Naive B cell (primary cell): ENCODE measurements at regions not wholly inside any gene's neighbourhood (a gene's known extent, or its start where the extent isn't known, plus 50 kb on each side); places are given as distances from the start of the nearest gene placed in this dataset.
A peak's percentile ranks its signal among the peaks of the same experiment; 100 is the strongest.
"Not testable (repeated sequence)": the region's sequence is repeated elsewhere in the genome, so short reads cannot be mapped to it uniquely, and the experiment has no call there.

ENCODE experiments used
- ATAC-seq, 2 donors: fragments of 150-1000 bp; cut with Tn5 transposase; 2 replicates each; pipeline ENCODE4 v1.10.0; 2021; ENCODE audit warnings: low read depth in 2 of 2, mild to moderate bottlenecking in 2 of 2, moderate library complexity in 2 of 2
- DNase-seq: peaks from one replicate; pipeline ENCODE4 v3.0.0; 2022
- H3K27ac Mint-ChIP-seq, 6 donors: one replicate each; pipeline ENCODE4 v1.8.0; 2020 to 2022; ENCODE audit warnings: mild to moderate bottlenecking in 6 of 6, mixed read lengths in 6 of 6, moderate library complexity in 5 of 6, inconsistent platforms in 2 of 6
- H3K27me3 Mint-ChIP-seq, 3 donors: one replicate each; pipeline ENCODE4 v1.8.0; 2021 to 2022; ENCODE audit warnings: mixed read lengths in 3 of 3, mild to moderate bottlenecking in 1 of 3
- H3K36me3 Mint-ChIP-seq, 2 donors: one replicate each; pipeline ENCODE4 v1.8.0; 2020 to 2022; ENCODE audit warnings: mixed read lengths in 2 of 2, inconsistent platforms in 1 of 2, mild to moderate bottlenecking in 1 of 2
- H3K4me1 Mint-ChIP-seq, 3 donors: one replicate each; pipeline ENCODE4 v1.8.0; 2020 to 2022; ENCODE audit warnings: mixed read lengths in 3 of 3, inconsistent platforms in 1 of 3, mild to moderate bottlenecking in 1 of 3, moderate library complexity in 1 of 3
- H3K4me3 Mint-ChIP-seq, 8 donors: one replicate each; pipeline ENCODE4 v1.8.0; 2020 to 2022; ENCODE audit warnings: mild to moderate bottlenecking in 8 of 8, mixed read lengths in 8 of 8, moderate library complexity in 8 of 8, inconsistent platforms in 2 of 8
- H3K9me3 Mint-ChIP-seq, 7 donors: one replicate each; pipeline ENCODE4 v1.8.0; 2020 to 2022; ENCODE audit warnings: mixed read lengths in 7 of 7, mild to moderate bottlenecking in 5 of 7, inconsistent platforms in 2 of 7, moderate library complexity in 1 of 7

DNA sequence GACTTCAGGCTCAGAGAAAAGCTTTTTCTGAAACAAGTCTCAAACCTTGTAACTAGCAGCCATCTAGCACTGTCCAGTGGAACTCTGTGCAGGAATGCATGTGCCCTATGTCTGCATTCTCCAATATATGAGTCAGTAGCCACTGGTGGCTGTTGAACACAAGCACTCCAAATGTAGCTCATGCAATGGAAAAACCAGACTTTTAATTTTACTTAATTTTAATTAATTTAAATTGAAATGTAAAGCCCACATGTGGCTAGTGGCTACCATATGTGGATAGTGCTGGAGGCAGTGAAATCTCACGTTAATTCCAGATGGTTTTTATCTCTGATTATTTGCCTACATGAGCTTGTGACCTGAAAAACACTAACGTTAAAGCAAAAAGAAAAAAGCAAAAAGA lies 225.1 kb downstream of the GATA3 start:
- DNase-seq (no peak), ATAC-seq (no peak)
- no peaks in the 10 kb centered on the region for H3K36me3 Mint-ChIP-seq
- H3K27me3 Mint-ChIP-seq: peaks cover 7 to 16% (median 15%) of the 10 kb centered on the region in 3 donors
- H3K9me3 Mint-ChIP-seq: peaks cover 0 to 5% (median 2%) of the 10 kb centered on the region in 7 donors
- H3K4me1 Mint-ChIP-seq: no peaks in the 10 kb centered on the region
- no peak overlapping the region for H3K4me3 Mint-ChIP-seq
- peak overlapping the region in 1 of 6 donors; percentile 6 for H3K27ac Mint-ChIP-seq

GRCh38 chr10:8280946-8281345 lies 226.5 kb downstream of the GATA3 start:
- Mint-ChIP-seq H3K27me3 (peaks cover 9 to 15% (median 13%) of the 10 kb centered on the region in 3 donors), H3K27ac (no peak overlapping the region), H3K36me3 (no peaks in the 10 kb centered on the region), H3K4me3 (no peak overlapping the region), H3K4me1 (no peaks in the 10 kb centered on the region), H3K9me3 (peaks cover 0 to 4% (median 3%) of the 10 kb centered on the region in 7 donors)
- DNase-seq (no peak), ATAC-seq (no peak)

- H3K9me3 Mint-ChIP-seq: peaks cover 0 to 4% (median 3%) of the 10 kb centered on the region in 7 donors
- no peak overlapping the region for H3K27ac Mint-ChIP-seq
Observed at GRCh38 chr10:8282340-8282739, 227.9 kb downstream of the GATA3 start.

DNA sequence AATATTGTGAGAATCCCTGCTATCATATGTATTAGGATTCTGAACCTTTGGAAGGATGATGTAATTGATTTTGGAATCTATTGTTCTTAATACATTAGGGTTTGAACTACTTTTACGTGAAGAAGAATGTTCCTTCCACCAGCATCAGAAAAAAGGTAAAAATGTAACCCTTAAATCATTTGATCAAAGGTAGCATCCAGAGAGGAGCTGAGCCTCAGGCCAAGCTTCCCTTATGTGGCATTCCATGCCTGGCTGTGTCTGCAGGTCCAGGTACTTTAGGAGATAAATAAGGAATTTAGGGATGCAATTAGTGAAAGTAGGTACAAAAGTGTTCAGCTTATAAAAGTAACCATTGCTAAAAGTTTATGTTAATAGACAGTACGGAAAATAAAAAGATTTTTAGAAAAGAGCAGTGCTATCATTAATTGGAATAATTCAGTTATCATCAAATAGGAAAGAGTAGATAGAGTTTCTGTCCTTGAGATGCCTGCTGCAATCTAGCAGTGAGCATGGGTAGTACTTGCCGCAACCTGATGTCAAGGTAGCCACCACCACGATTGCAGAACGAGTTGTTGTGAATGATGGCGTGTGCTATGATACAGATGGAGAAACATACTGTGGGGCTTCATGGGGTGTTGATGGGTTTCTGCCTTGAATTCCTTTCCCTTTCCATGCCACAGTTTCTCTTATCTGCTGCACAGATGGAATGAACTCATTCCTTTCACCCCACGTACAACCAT lies 228.8 kb downstream of the GATA3 start:
- H3K4me1 Mint-ChIP-seq: no peaks in the 10 kb centered on the region
- no peak for ATAC-seq
- no peak for DNase-seq
- H3K9me3 Mint-ChIP-seq: peaks cover 0 to 4% (median 3%) of the 10 kb centered on the region in 7 donors
- H3K27ac Mint-ChIP-seq: no peak overlapping the region
- peaks cover 8 to 13% (median 9%) of the 10 kb centered on the region in 3 donors for H3K27me3 Mint-ChIP-seq
- no peak overlapping the region for H3K4me3 Mint-ChIP-seq
- H3K36me3 Mint-ChIP-seq: no peaks in the 10 kb centered on the region

More at GRCh38 chr10:8282340-8282739, 227.9 kb downstream of the GATA3 start:
- ATAC-seq: no peak
- no peaks in the 10 kb centered on the region for H3K36me3 Mint-ChIP-seq
- H3K27me3 Mint-ChIP-seq: peaks cover 8 to 13% (median 9%) of the 10 kb centered on the region in 3 donors
- peak overlapping the region in 1 of 8 donors; percentile 22 for H3K4me3 Mint-ChIP-seq
- no peak for DNase-seq
- H3K4me1 Mint-ChIP-seq: no peaks in the 10 kb centered on the region

- Mint-ChIP-seq H3K9me3 (peaks cover 0 to 4% (median 3%) of the 10 kb centered on the region in 7 donors), H3K27ac (no peak overlapping the region), H3K36me3 (no peaks in the 10 kb centered on the region), H3K4me1 (no peaks in the 10 kb centered on the region), H3K4me3 (no peak overlapping the region), H3K27me3 (peaks cover 8 to 13% (median 9%) of the 10 kb centered on the region in 3 donors)
- no peak for DNase-seq
- ATAC-seq: no peak
Observed at GRCh38 chr10:8283986-8284385, 229.5 kb downstream of the GATA3 start.

DNA sequence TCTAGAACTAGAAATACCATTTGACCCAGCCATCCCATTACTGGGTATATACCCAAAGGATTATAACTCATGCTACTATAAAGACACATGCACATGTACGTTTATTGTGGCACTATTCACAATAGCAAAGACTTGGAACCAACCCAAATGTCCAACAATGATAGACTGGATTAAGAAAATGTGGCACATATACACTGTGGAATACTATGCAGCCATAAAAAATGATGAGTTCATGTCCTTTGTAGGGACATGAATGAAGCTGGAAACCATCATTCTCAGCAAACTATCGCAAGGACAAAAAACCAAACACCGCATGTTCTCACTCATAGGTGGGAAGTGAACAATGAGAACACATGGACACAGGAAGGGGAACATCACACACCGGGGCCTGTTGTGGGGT lies 231.5 kb downstream of the GATA3 start:
- not testable (repeated sequence) for H3K36me3 Mint-ChIP-seq, H3K9me3 Mint-ChIP-seq, DNase-seq, H3K4me3 Mint-ChIP-seq, H3K4me1 Mint-ChIP-seq, H3K27ac Mint-ChIP-seq, ATAC-seq
- H3K27me3 Mint-ChIP-seq: peaks cover 9 to 21% (median 12%) of the 10 kb centered on the region in 3 donors

GRCh38 chr10:8288600-8288999 lies 234.1 kb downstream of the GATA3 start:
- ATAC-seq: no peak
- H3K27me3 Mint-ChIP-seq: peaks cover 0 to 14% (median 4%) of the 10 kb centered on the region in 3 donors
- H3K4me3 Mint-ChIP-seq: no peak overlapping the region
- H3K4me1 Mint-ChIP-seq: no peaks in the 10 kb centered on the region
- H3K9me3 Mint-ChIP-seq: peaks cover 0 to 4% (median 2%) of the 10 kb centered on the region in 7 donors
- no peaks in the 10 kb centered on the region for H3K36me3 Mint-ChIP-seq
- no peak for DNase-seq
- H3K27ac Mint-ChIP-seq: no peak overlapping the region

DNA sequence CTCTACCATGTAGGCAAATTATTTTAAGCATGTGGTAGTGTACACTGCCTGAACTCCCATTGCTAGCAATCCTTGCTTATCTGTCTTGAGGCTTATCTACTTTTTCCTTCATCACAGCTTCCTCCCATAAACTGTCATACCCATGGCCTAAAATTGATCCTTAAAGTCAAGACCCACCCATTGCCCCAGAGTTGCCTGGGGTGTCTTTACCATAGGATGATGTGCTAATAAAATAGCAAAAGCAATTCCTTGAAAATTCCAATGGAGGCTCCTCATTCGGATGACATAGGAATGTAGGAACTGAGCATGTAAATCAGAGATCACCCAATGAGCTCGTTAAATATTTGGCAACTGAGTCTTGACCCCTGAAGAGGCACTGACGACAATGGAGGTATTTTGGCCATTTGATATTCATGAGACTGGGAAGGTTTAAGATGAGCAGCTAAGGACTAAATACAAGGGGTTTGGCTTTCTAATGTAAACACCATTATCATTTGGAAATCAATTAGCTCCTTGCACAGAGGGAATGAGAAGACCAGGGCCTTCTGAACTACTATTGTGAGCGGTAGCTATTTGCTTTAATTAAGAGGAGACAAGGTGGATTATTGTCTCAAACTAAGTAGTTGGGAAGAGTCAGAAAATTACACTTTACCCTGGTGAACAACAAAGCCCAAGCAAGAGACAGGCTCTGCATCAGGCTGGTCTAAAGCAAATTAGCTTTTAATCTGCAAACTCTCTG lies 234.9 kb downstream of the GATA3 start:
- no peaks in the 10 kb centered on the region for H3K36me3 Mint-ChIP-seq
- peaks cover 0 to 4% (median 2%) of the 10 kb centered on the region in 7 donors for H3K9me3 Mint-ChIP-seq
- no peak for ATAC-seq
- peaks cover 0 to 14% (median 4%) of the 10 kb centered on the region in 3 donors for H3K27me3 Mint-ChIP-seq
- H3K4me1 Mint-ChIP-seq: no peaks in the 10 kb centered on the region
- no peak for DNase-seq
- H3K27ac Mint-ChIP-seq: no peak overlapping the region
- H3K4me3 Mint-ChIP-seq: no peak overlapping the region

- H3K36me3 Mint-ChIP-seq: no peaks in the 10 kb centered on the region
- no peak for ATAC-seq
- peaks cover 17 to 27% (median 18%) of the 10 kb centered on the region in 3 donors for H3K27me3 Mint-ChIP-seq
- H3K4me1 Mint-ChIP-seq: no peaks in the 10 kb centered on the region
- H3K27ac Mint-ChIP-seq: no peak overlapping the region
- no peak for DNase-seq
- no peak overlapping the region for H3K4me3 Mint-ChIP-seq
- H3K9me3 Mint-ChIP-seq: peaks cover 0 to 15% (median 0%) of the 10 kb centered on the region in 7 donors
Observed at GRCh38 chr10:8294779-8295178, 240.3 kb downstream of the GATA3 start.

DNA sequence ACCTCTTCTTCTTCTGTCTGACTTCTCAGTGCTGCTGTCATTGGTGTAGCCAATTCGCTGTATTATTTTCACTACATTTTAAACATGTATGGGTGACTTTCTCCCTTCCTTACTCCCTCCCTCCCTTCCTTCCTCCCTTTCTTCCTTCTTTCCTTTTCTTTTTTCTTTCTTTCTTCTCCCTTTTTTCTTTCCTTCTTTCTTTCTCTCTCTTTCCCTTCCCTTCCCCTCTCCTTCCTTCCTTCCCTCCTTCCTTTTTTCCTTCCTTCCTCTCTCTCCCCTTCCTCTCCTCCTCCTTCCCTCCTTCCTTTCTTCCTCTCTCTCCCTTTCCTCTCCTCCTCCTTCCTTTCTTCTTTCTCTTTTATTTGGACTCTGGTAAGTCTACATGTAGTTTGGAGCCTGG lies 240.8 kb downstream of the GATA3 start:
- H3K4me1 Mint-ChIP-seq: no peaks in the 10 kb centered on the region
- H3K27ac Mint-ChIP-seq: no peak overlapping the region
- no peak overlapping the region for H3K4me3 Mint-ChIP-seq
- peaks cover 17 to 27% (median 17%) of the 10 kb centered on the region in 3 donors for H3K27me3 Mint-ChIP-seq
- no peak for ATAC-seq
- no peaks in the 10 kb centered on the region for H3K36me3 Mint-ChIP-seq
- DNase-seq: no peak
- H3K9me3 Mint-ChIP-seq: peaks cover 0 to 14% (median 0%) of the 10 kb centered on the region in 7 donors

- H3K9me3 Mint-ChIP-seq: peaks cover 0 to 11% (median 0%) of the 10 kb centered on the region in 7 donors
- H3K27me3 Mint-ChIP-seq: peaks cover 10 to 23% (median 17%) of the 10 kb centered on the region in 3 donors
- H3K36me3 Mint-ChIP-seq: no peaks in the 10 kb centered on the region
- no peak overlapping the region for H3K27ac Mint-ChIP-seq
- H3K4me1 Mint-ChIP-seq: no peaks in the 10 kb centered on the region
- peak overlapping the region in 1 of 8 donors; percentile 36 for H3K4me3 Mint-ChIP-seq
- DNase-seq (no peak), ATAC-seq (no peak)
Observed at GRCh38 chr10:8296090-8296733, 241.7 kb downstream of the GATA3 start.

DNA sequence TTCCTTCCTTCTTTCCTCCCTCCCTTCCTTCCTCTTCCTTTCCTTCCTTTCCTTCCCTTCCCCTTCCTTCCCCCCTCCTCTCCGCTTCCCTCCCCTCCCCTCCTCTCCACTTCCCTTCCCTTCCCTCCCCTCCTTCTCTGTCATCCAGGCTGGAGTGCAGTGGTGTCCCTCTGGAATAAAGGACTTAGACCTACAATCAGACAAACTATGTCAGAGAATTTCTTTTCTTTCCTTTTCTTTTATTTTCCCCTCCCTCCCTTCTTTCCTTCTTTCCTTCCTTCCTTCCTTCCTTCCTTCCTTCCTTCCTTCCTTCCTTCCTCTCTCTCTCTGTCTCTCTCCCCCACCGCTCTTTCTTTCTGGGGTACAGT lies 242.2 kb downstream of the GATA3 start:
- no peaks in the 10 kb centered on the region for H3K36me3 Mint-ChIP-seq
- no peak overlapping the region for H3K4me3 Mint-ChIP-seq
- ATAC-seq: no peak
- no peak for DNase-seq
- no peaks in the 10 kb centered on the region for H3K4me1 Mint-ChIP-seq
- H3K27ac Mint-ChIP-seq: no peak overlapping the region
- peaks cover 0 to 11% (median 0%) of the 10 kb centered on the region in 7 donors for H3K9me3 Mint-ChIP-seq
- peaks cover 10 to 23% (median 17%) of the 10 kb centered on the region in 3 donors for H3K27me3 Mint-ChIP-seq

DNA sequence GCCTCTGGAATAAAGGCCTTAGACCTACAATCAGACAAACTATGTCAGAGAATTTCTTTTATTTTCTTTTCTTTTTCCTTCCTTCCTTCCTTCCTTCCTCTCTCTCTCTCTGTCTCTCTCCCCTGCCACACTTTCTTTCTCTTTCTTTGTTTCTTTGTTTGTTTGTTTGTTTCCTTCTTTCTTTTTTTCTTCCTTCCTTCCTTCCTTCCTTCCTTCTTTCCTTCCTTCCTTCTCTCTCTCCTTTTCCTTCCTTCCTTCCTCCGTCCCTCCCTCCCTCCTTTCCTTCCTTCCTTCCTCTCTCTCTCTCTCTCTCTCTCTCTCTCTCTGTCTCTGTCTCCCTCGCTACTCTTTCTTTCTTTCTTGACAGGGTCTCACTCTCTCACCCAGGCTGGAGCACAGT lies 242.6 kb downstream of the GATA3 start:
- H3K27ac Mint-ChIP-seq: no peak overlapping the region
- H3K4me1 Mint-ChIP-seq: no peaks in the 10 kb centered on the region
- peaks cover 0 to 11% (median 0%) of the 10 kb centered on the region in 7 donors for H3K9me3 Mint-ChIP-seq
- ATAC-seq: no peak
- peaks cover 10 to 23% (median 18%) of the 10 kb centered on the region in 3 donors for H3K27me3 Mint-ChIP-seq
- H3K4me3 Mint-ChIP-seq: peak overlapping the region in 1 of 8 donors; percentile 29
- DNase-seq: no peak
- no peaks in the 10 kb centered on the region for H3K36me3 Mint-ChIP-seq
